ENCODE measurements at regions not wholly inside any gene's neighbourhood (a gene's known extent, or its start where the extent isn't known, plus 50 kb on each side); places are given as distances from the start of the nearest gene placed in this dataset.

GRCh38 chr2:20111311-20112131, 60.1 kb upstream of the LAPTM4A start:
- no peak overlapping the region for H3K9ac ChIP-seq
- no peak overlapping the region for H2AFZ ChIP-seq (ENCODE audit: low read depth)
- no peak overlapping the region for H3K4me2 ChIP-seq

DNA sequence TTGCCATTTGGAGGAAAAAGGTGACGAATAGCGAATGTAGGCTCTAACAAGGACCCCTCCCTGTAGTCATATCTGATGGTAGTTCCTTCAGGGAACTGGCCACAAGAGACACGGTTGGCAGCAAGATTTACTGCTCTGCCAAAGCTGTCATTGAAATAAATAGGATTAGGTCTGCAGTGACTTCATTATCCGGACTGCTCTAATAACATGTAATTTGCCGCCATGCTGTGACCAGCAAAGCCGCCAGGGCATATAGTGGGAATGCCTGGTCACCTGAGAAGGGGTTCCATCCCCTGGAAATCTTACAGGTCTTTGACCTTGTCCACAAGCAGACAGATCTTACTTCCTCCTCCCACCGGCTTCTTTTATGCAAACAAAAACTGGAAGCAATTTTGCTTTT, 59.4 kb upstream of the LAPTM4A start:
- H3K4me1 ChIP-seq (ENCODE audit: low read depth, poor library complexity, severe bottlenecking): no peaks in the 10 kb centered on the region
- no peak overlapping the region for H3K27ac ChIP-seq
- H3K36me3 ChIP-seq (ENCODE audit: insufficient read depth): no peaks in the 10 kb centered on the region
- no peaks in the 10 kb centered on the region for H4K20me1 ChIP-seq (ENCODE audit: insufficient read depth)
- no peaks in the 10 kb centered on the region for H3K27me3 ChIP-seq (ENCODE audit: insufficient read depth, low read depth)
- no peak overlapping the region for H3K9ac ChIP-seq
- no peak overlapping the region for H3K4me2 ChIP-seq
- no peaks in the 10 kb centered on the region for H3K79me2 ChIP-seq (ENCODE audit: insufficient read depth, low read depth)
- no peak for TF ChIP-seq CTCF (conservative IDR thresholded peaks at IDR 0.05; ENCODE audit: low read depth, low read length)
- H3K4me3 ChIP-seq (IDR thresholded peaks at IDR 0.05; ENCODE audit: insufficient read depth, low read depth, low read length): no peak overlapping the region
- H2AFZ ChIP-seq (ENCODE audit: low read depth): no peak overlapping the region

More at GRCh38 chr2:20111311-20112131, 60.1 kb upstream of the LAPTM4A start:
- H3K4me3 ChIP-seq (IDR thresholded peaks at IDR 0.05; ENCODE audit: insufficient read depth, low read depth, low read length): no peak overlapping the region
- H3K27me3 ChIP-seq (ENCODE audit: insufficient read depth, low read depth): no peaks in the 10 kb centered on the region
- no peaks in the 10 kb centered on the region for H4K20me1 ChIP-seq (ENCODE audit: insufficient read depth)
- H3K79me2 ChIP-seq (ENCODE audit: insufficient read depth, low read depth): no peaks in the 10 kb centered on the region
- no peaks in the 10 kb centered on the region for H3K36me3 ChIP-seq (ENCODE audit: insufficient read depth)
- TF ChIP-seq CTCF (conservative IDR thresholded peaks at IDR 0.05; ENCODE audit: low read depth, low read length): no peak
- H3K27ac ChIP-seq: no peak overlapping the region
- no peaks in the 10 kb centered on the region for H3K4me1 ChIP-seq (ENCODE audit: low read depth, poor library complexity, severe bottlenecking)

GRCh38 chr2:20110383-20110782, 59.0 kb upstream of the LAPTM4A start:
- Histone ChIP-seq H2AFZ (ENCODE audit: low read depth) (no peak overlapping the region), H3K36me3 (ENCODE audit: insufficient read depth) (no peaks in the 10 kb centered on the region), H3K4me2 (no peak overlapping the region), H3K4me3 (IDR thresholded peaks at IDR 0.05; ENCODE audit: insufficient read depth, low read depth, low read length) (no peak overlapping the region), H3K79me2 (ENCODE audit: insufficient read depth, low read depth) (no peaks in the 10 kb centered on the region), H3K4me1 (ENCODE audit: low read depth, poor library complexity, severe bottlenecking) (no peaks in the 10 kb centered on the region), H3K27ac (no peak overlapping the region), H4K20me1 (ENCODE audit: insufficient read depth) (no peaks in the 10 kb centered on the region), H3K9ac (no peak overlapping the region), H3K27me3 (ENCODE audit: insufficient read depth, low read depth) (no peaks in the 10 kb centered on the region)
- no peak for TF ChIP-seq CTCF (conservative IDR thresholded peaks at IDR 0.05; ENCODE audit: low read depth, low read length)

- Histone ChIP-seq H4K20me1 (ENCODE audit: insufficient read depth) (no peaks in the 10 kb centered on the region), H2AFZ (ENCODE audit: low read depth) (no peak overlapping the region), H3K4me3 (IDR thresholded peaks at IDR 0.05; ENCODE audit: insufficient read depth, low read depth, low read length) (no peak overlapping the region), H3K27me3 (ENCODE audit: insufficient read depth, low read depth) (no peaks in the 10 kb centered on the region), H3K4me2 (no peak overlapping the region), H3K36me3 (ENCODE audit: insufficient read depth) (no peaks in the 10 kb centered on the region), H3K79me2 (ENCODE audit: insufficient read depth, low read depth) (no peaks in the 10 kb centered on the region), H3K4me1 (ENCODE audit: low read depth, poor library complexity, severe bottlenecking) (no peaks in the 10 kb centered on the region), H3K9ac (no peak overlapping the region), H3K27ac (no peak overlapping the region)
- no peak for TF ChIP-seq CTCF (conservative IDR thresholded peaks at IDR 0.05; ENCODE audit: low read depth, low read length)
Measured at GRCh38 chr2:20108655-20109396, 57.4 kb upstream of the LAPTM4A start.
